ENCODE measurements at regions not wholly inside any gene's neighbourhood (a gene's known extent, or its start where the extent isn't known, plus 50 kb on each side); places are given as distances from the start of the nearest gene placed in this dataset.

- no peak for TF ChIP-seq CTCF (IDR thresholded peaks at IDR 0.05)
- no peak for TF ChIP-seq POLR2AphosphoS5 (IDR thresholded peaks at IDR 0.05; ENCODE audit: low read depth, low read length)
- no peak for TF ChIP-seq SIN3A (IDR thresholded peaks at IDR 0.05; ENCODE audit: borderline replicate concordance, insufficient read depth, low read depth, low read length)
- no peak for TF ChIP-seq REST (IDR thresholded peaks at IDR 0.05; ENCODE audit: insufficient read depth in 1 of 2, low read depth in 2 of 2, low read length in 1 of 2)
- TF ChIP-seq TCF7L2 (IDR thresholded peaks at IDR 0.05; ENCODE audit: low read depth, low read length) = no peak
These were observed 89.5 kb downstream of the ZFP36L2 start for GRCh38 chr2:43136876-43137275.

Measured in Panc1 (cell line).